ENCODE measurements at regions not wholly inside any gene's neighbourhood (a gene's known extent, or its start where the extent isn't known, plus 50 kb on each side); places are given as distances from the start of the nearest gene placed in this dataset.

DNA sequence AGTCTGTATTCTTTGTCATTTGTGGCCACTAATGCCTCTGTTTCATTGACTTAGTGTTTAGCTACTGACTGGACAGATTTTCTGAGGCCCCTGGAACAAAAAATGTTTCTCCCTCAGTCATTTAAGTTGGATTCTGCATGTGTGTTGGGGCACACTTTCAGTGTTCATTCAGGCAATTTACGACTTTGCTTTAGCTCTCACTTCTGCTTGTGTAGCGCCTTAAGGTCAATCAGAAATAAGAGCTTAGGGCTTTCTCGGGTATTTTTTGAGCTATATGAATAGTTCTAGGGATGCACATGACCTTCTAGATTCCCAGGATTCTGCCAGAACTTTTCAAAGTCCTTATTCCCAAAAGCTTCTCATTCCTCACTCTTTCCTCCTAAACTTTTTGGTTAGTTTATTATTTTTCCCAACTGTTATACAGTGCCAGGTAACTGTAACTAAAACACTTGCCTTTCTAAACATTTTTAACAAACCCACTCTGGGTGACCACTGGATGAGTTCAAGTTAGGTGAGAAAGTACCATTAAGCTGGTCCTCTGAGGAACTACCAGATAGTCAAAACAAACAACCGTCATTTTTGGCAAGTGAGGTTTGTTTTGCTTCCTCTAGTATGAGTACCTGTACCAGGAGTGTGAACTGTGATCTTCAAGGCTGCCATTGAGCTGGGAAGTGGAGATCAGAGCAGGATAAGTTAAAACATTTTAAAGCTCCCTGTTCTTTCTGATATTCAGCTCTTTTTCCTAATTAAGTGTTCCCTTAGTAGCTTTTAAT, 571.3 kb upstream of the TLE4 start:
- no peak for DNase-seq (ENCODE audit: low spot score in 2 of 2)
- 75 to 81% methylated on average over 4 of the region's 4 CpGs for WGBS, 2 donors
- TF ChIP-seq, protein P1, sequence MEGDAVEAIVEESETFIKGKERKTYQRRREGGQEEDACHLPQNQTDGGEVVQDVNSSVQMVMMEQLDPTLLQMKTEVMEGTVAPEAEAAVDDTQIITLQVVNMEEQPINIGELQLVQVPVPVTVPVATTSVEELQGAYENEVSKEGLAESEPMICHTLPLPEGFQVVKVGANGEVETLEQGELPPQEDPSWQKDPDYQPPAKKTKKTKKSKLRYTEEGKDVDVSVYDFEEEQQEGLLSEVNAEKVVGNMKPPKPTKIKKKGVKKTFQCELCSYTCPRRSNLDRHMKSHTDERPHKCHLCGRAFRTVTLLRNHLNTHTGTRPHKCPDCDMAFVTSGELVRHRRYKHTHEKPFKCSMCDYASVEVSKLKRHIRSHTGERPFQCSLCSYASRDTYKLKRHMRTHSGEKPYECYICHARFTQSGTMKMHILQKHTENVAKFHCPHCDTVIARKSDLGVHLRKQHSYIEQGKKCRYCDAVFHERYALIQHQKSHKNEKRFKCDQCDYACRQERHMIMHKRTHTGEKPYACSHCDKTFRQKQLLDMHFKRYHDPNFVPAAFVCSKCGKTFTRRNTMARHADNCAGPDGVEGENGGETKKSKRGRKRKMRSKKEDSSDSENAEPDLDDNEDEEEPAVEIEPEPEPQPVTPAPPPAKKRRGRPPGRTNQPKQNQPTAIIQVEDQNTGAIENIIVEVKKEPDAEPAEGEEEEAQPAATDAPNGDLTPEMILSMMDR (IDR thresholded peaks at IDR 0.05) = no peak
- TF ChIP-seq POLR2A (IDR thresholded peaks at IDR 0.05) = no peak
- intact Hi-C loops (cut with DNase I; ENCODE audit: low total_unique reads) = no loop called here
- H3K4me3 ChIP-seq (ENCODE audit: low read depth, poor library complexity, severe bottlenecking) = no peak overlapping the region

DNA sequence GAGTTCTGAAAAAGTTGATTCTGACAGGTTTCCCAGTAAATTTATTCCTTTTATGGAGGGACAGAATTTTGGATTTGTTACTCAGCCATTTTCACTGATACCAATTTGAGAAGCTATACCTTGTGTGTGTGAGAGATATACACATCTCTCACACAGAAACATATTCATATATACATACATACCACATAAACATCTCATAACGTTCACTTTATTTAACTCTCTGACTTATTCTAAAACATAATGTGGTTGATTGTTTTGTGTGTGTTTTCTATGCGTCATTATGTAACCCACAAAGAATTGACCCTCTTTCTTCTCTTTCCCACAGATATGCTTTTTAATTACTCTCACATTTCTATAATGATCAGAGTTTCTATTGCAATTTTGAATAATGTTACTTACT, 570.8 kb upstream of the TLE4 start:
- H3K4me3 ChIP-seq (ENCODE audit: low read depth, poor library complexity, severe bottlenecking) = no peak overlapping the region
- no peak for DNase-seq (ENCODE audit: low spot score in 2 of 2)
- TF ChIP-seq, protein P1 (IDR thresholded peaks at IDR 0.05) = no peak
- no peak for TF ChIP-seq POLR2A (IDR thresholded peaks at IDR 0.05)
- intact Hi-C loops (cut with DNase I; ENCODE audit: low total_unique reads) = no loop called here
- 62 to 64% methylated on average over 2 of the region's 2 CpGs for WGBS, 2 donors

DNA sequence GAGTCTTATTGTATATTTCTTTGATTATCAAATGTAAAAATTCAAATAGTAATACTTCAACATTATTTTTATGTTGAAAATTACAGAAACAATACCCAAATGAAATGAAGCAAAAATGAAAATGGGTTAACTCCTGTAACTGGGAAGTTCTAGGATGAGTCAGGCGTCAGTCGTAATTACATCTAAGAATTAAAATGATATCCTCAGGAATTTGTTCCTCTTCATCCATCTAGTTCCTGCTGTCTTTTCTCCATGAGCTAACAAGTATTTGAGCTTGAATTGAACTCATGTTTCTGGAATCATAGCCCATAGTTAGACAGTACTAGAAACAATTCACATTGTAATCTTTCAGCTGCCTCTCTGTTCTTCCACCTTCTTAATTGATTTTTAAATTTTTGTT, 568.3 kb upstream of the TLE4 start:
- DNase-seq (ENCODE audit: low spot score in 2 of 2) = no peak
- TF ChIP-seq, protein P1 (IDR thresholded peaks at IDR 0.05) = no peak
- no peak for TF ChIP-seq POLR2A (IDR thresholded peaks at IDR 0.05)
- WGBS, 2 donors = 72 to 81% methylated on average over 2 of the region's 2 CpGs
- intact Hi-C loops (cut with DNase I; ENCODE audit: low total_unique reads) = no loop called here
- no peak overlapping the region for H3K4me3 ChIP-seq (ENCODE audit: low read depth, poor library complexity, severe bottlenecking)

DNA sequence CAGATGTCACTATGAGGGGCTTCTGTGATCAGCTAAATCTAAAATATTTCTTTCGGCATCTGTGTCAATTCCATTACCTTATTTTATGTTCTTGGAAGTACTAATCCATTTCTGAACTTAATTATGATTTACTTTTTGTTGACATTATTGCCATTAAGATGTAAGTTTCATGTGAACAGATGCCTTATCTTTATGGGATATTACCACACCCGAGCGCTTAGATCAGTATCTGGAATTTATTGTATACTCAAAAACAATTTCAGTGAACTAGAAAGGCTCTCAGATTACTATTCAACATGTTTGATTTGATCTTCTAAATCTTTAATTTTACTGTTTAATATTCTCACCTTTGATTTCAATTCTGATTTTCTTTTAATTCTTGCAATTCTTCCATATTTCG, 567.7 kb upstream of the TLE4 start:
- no peak for TF ChIP-seq POLR2A (IDR thresholded peaks at IDR 0.05)
- TF ChIP-seq, protein P1 (IDR thresholded peaks at IDR 0.05) = no peak
- intact Hi-C loops (cut with DNase I; ENCODE audit: low total_unique reads) = no loop called here
- no peak for DNase-seq (ENCODE audit: low spot score in 2 of 2)
- WGBS, 2 donors = 81 to 82% methylated on average over 4 of the region's 4 CpGs
- no peak overlapping the region for H3K4me3 ChIP-seq (ENCODE audit: low read depth, poor library complexity, severe bottlenecking)

DNA sequence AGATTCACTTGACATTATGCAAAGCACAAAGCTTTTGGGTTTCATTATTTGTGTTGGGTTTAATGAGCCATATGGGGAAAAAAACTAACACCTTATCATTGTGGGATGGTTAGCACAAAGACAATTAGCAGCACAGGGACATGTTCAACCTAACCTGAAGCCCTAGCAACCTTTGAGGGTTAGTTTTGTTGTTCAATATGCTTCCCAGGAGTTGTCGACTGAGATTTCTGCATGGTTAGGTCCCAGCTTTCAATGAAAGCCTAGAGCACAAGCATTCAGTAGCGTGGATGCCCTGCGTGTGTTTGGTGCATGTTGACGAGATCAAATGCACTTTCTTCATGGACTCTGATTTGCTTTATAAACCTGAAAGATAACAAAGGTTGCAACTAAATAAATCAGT, 565.2 kb upstream of the TLE4 start:
- no peak overlapping the region for H3K4me3 ChIP-seq (ENCODE audit: low read depth, poor library complexity, severe bottlenecking)
- intact Hi-C loops (cut with DNase I; ENCODE audit: low total_unique reads) = no loop called here
- DNase-seq (ENCODE audit: low spot score in 2 of 2) = no peak
- WGBS, 2 donors = 81 to 93% methylated on average over 4 of the region's 4 CpGs
- TF ChIP-seq POLR2A (IDR thresholded peaks at IDR 0.05) = no peak
- TF ChIP-seq, protein P1 (IDR thresholded peaks at IDR 0.05) = no peak
